Kasumi-1 (cell line): ENCODE measurements at regions not wholly inside any gene's neighbourhood (a gene's known extent, or its start where the extent isn't known, plus 50 kb on each side); places are given as distances from the start of the nearest gene placed in this dataset.
"Not testable (repeated sequence)": the region's sequence is repeated elsewhere in the genome, so short reads cannot be mapped to it uniquely, and the experiment has no call there.

ENCODE experiments used
- DNase-seq, 2 experiments: peaks; one replicate each; lab custom pipeline; 2025; lab: John Stamatoyannopoulos, UW

DNA sequence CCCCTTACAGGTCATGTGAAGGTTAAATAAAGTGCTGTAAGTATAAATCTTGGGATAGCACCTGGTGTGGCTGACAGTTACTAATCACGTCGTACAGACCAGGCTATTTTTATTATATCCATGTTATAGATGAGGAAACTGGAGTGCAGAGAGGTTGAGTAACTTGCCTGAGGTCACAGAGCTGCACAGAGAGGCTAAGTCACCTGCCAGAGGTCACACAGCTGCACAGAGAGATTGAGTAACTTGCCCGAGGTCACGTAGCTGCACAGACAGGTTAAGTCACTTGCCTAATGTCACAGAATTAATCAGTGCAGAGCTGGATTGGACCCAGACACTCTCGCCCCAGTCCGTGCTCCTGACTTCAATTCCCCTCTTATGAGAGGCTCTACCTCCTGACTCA, 171.5 kb downstream of the NUP210 start:
- DNase-seq: no peak

GRCh38 chr3:13245615-13245978, 172.4 kb upstream of the IQSEC1 start:
- DNase-seq: peak; percentile 9 to 21

GRCh38 chr3:13243586-13243985, 170.4 kb upstream of the IQSEC1 start:
- DNase-seq: no peak

- DNase-seq: no peak
Observed at GRCh38 chr3:13242364-13242737, 169.1 kb upstream of the IQSEC1 start.

GRCh38 chr3:13241621-13242363, 168.6 kb upstream of the IQSEC1 start:
- no peak for DNase-seq

DNA sequence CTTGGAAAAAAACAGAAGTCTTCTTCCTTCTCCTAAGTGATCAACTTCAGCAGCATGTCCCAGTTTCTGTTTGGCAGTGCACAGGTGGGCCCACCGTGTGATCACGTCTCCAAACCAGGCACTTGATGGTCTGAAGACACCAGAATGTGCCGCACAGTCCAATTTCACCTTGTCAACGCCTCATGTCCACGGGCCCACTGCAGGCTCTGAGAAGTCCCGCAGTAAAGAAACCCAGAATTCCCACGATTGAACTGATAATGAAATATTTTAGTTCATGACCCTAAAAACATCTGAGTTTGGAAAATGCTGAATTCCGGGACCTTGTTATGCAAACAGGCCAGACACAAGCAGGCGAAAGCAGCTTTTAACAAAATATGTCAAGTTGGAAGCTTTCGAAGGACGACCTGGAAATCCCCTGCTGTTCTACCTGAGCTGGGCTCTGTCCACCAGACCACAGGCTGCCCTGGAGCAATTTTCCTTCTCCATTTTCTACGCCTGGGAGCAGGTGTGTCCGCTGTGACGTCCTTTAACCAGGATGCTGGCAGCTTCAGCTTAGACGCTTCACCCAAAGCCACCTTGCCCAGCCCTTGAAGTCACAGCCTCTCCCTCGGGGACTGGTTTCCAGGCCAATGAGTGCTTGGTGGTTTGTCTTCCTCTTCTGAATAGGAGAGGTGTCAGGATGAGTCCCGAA, 167.8 kb upstream of the IQSEC1 start:
- no peak for DNase-seq

DNA sequence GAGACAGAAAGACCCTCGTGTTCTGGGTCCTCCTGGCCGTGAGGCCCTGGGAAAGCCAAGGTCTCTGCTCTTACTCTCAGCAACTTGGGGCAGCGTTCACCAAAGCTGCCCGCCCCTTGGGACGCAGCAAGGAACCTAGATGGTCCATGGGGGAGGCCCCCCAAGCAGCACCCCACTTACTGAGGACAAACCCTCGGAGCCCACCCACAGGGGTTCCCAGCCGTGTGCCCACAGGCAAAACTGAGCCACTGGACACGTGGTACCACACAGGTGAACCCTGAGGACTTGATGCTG, 166.2 kb upstream of the IQSEC1 start:
- DNase-seq: no peak

DNA sequence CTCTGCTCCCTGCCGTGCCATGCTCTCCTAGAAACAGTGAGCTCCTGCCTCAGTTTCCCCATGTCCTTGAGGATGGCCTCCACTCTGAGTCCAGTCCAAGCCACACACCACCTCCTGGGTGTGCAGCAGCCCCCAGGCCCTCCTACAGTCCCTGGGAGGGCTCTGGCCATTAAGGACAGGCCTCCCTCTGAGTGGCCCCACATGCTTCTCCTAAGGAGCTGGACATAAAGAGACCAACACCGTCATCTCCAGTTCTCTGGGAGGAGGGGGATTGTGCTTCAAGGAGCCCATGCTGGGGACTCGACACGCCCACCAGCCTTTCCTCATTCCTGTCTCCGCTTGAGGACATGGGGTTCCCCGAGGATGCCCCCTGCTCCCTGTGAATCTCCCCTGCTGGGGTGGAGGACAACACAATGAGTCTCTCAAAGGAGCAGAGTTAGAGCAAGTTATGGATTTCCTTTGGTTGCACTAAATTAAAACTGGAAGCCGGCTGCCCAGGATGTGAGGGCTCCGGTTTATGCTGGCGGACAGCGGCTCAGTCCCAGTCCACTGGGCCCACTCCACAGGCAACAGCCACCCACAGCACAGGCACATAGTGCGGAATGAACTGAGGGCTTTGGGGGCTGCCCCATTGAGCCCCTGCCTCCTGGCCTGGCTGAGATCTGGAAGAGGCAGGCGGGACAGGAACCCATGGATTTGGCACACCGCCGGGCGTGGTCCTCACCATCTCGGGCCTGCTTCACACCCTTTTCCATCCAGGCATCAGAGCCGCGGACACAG, 165.6 kb upstream of the IQSEC1 start:
- DNase-seq: no peak

GRCh38 chr3:13237776-13238490, 164.7 kb upstream of the IQSEC1 start:
- no peak for DNase-seq

DNA sequence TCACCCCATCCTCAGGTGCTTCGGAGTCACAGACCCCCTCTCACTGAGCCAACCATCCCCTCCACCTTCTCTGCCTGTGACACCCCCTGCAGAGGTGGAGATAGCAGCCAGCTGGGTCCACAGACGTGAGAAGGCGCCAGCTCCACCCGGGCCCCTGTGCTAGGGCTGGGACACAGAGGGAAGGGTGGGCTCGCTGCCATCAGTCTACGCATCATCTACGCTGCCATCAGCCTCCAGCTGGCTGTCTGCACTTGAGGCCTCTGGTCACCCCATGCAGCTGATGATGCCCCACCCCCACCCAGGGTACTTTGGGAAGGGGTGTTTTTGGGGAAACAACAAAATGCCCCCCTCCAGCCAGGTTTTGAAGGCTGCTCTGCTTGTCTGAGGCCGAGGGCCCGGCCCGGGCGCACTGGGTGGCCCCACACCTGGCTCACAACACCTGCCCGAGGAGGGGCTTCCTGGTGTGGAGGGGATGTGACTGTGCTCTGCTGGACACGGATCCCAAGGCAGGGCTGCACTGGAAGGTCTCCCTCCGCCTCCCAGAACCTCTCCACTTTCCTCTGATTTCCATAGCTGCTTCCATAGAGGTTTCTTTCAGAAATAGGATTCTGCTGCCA, 163.4 kb upstream of the IQSEC1 start:
- DNase-seq: no peak

DNA sequence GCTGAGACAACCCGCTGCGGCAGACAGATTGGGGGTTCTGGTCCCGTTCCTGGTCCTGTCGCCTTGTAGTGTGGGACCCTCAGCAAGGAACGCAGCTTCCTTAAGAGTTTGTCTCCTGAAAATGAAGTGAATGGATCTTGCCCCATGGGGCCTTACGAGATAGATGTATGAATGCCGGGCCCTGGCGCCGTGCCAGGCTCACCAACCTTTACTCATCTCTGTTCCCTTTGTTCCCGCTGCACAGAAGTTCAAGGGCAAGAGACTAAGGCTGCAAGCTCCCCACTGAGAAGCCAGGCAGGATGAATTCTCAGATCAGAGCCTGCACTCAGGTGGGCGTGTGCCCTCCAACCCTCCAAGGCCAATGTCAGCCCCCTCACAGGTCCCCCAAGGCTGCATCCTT, 162.7 kb upstream of the IQSEC1 start:
- no peak for DNase-seq

DNA sequence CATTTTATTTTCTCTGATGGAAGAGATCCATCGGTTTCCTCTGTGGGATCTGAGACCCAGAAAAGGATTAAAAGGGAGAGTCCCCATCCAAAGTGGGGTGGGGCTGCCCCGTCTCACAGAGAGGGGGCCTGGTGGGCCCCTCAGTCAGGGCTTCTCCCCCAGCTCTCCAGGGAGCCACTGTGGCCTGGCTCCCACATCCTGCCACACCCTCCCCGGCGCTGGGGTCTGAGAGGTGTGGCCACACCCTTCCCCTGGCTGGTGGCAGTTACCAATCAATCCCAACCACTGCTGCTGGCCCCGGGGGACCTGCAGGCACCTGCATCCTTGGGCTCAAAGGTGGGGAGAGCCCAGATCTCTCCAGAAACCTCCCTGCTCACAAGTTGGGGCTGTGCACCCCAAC, 161.8 kb upstream of the IQSEC1 start:
- no peak for DNase-seq

DNA sequence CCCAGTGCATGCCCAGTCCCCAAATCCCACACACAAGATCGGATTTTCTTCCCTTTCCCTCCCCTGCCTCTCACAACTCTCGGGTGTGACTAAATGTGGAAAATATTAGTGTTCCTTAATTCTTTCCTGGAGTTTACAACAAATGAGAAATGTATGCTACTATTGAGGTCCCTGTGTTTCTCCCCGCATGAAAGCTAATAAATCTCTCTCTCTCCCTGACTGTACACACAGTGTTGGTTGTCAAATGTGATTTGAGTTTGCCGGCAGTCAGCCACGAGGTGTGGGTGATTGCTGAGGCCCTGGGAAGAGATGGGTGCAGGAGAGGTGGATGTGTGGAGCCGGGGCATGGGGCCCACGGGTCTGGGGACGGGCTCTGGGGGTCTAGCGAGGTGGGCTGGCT, 161.4 kb upstream of the IQSEC1 start:
- no peak for DNase-seq

DNA sequence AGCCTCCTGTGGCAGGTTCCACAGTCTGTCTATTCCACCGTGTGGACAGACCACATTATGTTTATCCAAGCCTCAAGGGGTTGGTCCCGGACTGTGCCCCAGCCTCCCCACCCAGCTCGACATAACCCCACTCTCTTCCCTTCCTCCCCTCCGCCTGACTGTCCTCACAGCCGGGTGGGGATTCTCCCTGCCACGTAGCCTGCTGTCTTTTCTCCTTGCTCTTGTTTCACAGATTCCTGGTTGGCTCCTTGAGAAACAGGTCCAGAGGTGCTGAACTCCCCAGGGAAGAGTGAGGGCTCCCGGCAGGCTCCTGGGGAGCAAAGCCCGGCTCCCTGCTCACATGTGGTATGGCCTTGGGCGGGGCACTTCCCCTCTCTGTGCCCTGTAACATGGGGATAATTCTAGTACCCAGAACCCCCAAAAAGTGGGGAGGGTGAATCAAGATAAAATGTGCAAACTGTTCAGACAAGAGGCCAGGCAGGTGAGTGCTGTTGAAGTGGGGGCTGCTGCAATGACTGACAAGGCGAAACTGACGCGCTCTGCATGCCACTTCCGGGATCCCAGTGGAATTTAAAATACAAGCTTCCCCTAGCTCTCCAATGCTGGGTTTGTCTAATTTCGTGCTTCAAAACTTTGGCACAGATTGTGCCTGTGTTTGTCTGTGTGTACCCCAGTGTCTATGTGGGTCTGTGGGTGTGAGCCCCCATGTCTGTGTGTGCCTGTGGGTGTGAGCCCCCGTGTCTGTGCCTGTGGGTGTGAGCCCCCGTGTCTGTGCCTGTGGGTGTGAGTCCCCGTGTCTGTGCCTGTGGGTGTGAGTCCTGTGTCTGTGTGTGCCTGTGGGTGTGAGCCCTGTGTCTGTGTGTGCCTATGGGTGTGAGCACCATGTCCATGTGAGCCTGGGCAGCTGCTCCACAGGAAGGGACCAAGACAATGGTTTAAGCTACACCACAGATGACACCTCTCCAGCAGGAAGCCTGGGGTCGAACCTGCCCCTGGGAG, 160.6 kb upstream of the IQSEC1 start:
- DNase-seq: no peak

GRCh38 chr3:13231781-13232666, 158.8 kb upstream of the IQSEC1 start:
- no peak for DNase-seq

GRCh38 chr3:13229273-13229949, 156.2 kb upstream of the IQSEC1 start:
- DNase-seq: peak; percentile 61 to 65

GRCh38 chr3:13228584-13228983, 155.4 kb upstream of the IQSEC1 start:
- DNase-seq: no peak

GRCh38 chr3:13228169-13228568, 154.9 kb upstream of the IQSEC1 start:
- not testable (repeated sequence) for DNase-seq
